A673 (cell line): ENCODE measurements at regions not wholly inside any gene's neighbourhood (a gene's known extent, or its start where the extent isn't known, plus 50 kb on each side); places are given as distances from the start of the nearest gene placed in this dataset.

ENCODE experiments used
- CTCF ChIP-seq: fragments of 300-800, 200-600 bp; sonication (generic); conservative IDR thresholded peaks from 2 replicates; pipeline ENCODE4 v1.5.1; 2017; ENCODE audit warnings: low read depth, mild to moderate bottlenecking, antibody characterized with exemption, low read length, moderate library complexity, mixed read lengths
- EZH2 ChIP-seq: fragments of 200-600 bp; sonication (generic); IDR thresholded peaks from 2 replicates; pipeline ENCODE4 v1.6.1; 2017; ENCODE audit warnings: borderline replicate concordance, low read depth, mild to moderate bottlenecking, mixed read lengths, antibody characterized with exemption, low read length; ENCODE audit not compliant: poor library complexity, severe bottlenecking

- no peak for TF ChIP-seq CTCF
- TF ChIP-seq EZH2: no peak
These were observed 70.1 kb upstream of the IPO5 start for GRCh38 chr13:97883396-97883795.
